HEK293T (cell line): ENCODE measurements at regions not wholly inside any gene's neighbourhood (a gene's known extent, or its start where the extent isn't known, plus 50 kb on each side); places are given as distances from the start of the nearest gene placed in this dataset.

Experiments
- BHLHE40 ChIP-seq: fragments of 450-650 bp; IDR thresholded peaks from 2 replicates; pipeline ENCODE4 v1.6.1; 2016; ENCODE audit warnings: mild to moderate bottlenecking, moderate library complexity, borderline replicate concordance
- CTBP1 ChIP-seq: fragments of 450-650 bp; IDR thresholded peaks from 2 replicates; pipeline ENCODE4 v1.6.1; 2016; ENCODE audit warnings: borderline replicate concordance
- ELF4 ChIP-seq: fragments of 450-650 bp; IDR thresholded peaks from 2 replicates; pipeline ENCODE4 v1.6.1; 2017; ENCODE audit warnings: antibody characterized with exemption
- FOXA1 ChIP-seq: fragments of 450-650 bp; IDR thresholded peaks from 2 replicates; pipeline ENCODE4 v1.6.1; 2016; ENCODE audit warnings: mild to moderate bottlenecking
- FOXK2 ChIP-seq: fragments of 450-650 bp; IDR thresholded peaks from 2 replicates; pipeline ENCODE4 v1.6.1; 2016; ENCODE audit warnings: mild to moderate bottlenecking
- FOXM1 ChIP-seq: fragments of 450-650 bp; IDR thresholded peaks from 2 replicates; pipeline ENCODE4 v1.6.1; 2017; ENCODE audit warnings: mild to moderate bottlenecking, borderline replicate concordance
- L3MBTL2 ChIP-seq: fragments of 450-650 bp; conservative IDR thresholded peaks from 2 replicates; pipeline ENCODE4 v1.6.1; 2016; ENCODE audit warnings: mild to moderate bottlenecking
- LEF1 ChIP-seq: fragments of 450-650 bp; IDR thresholded peaks from 2 replicates; pipeline ENCODE4 v1.6.1; 2017; ENCODE audit warnings: mild to moderate bottlenecking, borderline replicate concordance
- NFRKB ChIP-seq: fragments of 450-650 bp; IDR thresholded peaks from 2 replicates; pipeline ENCODE4 v1.6.1; 2016; ENCODE audit warnings: mild to moderate bottlenecking, moderate library complexity
- SP1 ChIP-seq: fragments of 450-650 bp; IDR thresholded peaks from 2 replicates; pipeline ENCODE4 v1.6.1; 2017
- SUZ12 ChIP-seq: fragments of 450-650 bp; IDR thresholded peaks from 2 replicates; pipeline ENCODE4 v1.6.1; 2016; ENCODE audit warnings: mild to moderate bottlenecking
- TARDBP ChIP-seq: fragments of 450-650 bp; IDR thresholded peaks from 2 replicates; pipeline ENCODE4 v1.6.1; 2016

GRCh38 chr3:57003676-57004075, 56.8 kb upstream of the SPATA12 start:
- TF ChIP-seq FOXA1 (no peak), FOXK2 (no peak), SP1 (no peak), L3MBTL2 (no peak), LEF1 (no peak), CTBP1 (no peak), SUZ12 (no peak), TARDBP (no peak), BHLHE40 (no peak), NFRKB (no peak), ELF4 (no peak), FOXM1 (no peak)
